ENCODE measurements at regions not wholly inside any gene's neighbourhood (a gene's known extent, or its start where the extent isn't known, plus 50 kb on each side); places are given as distances from the start of the nearest gene placed in this dataset.

- TF ChIP-seq ZNF138 (CRISPR knock-in tag; conservative IDR thresholded peaks at IDR 0.05) (no peak), FOXP1 (CRISPR knock-in tag; IDR thresholded peaks at IDR 0.05; ENCODE audit: borderline replicate concordance) (no peak), ZNF317 (CRISPR knock-in tag; IDR thresholded peaks at IDR 0.05; ENCODE audit: borderline replicate concordance, low read depth) (no peak), USF2 (CRISPR knock-in tag; IDR thresholded peaks at IDR 0.05) (no peak), MAX (CRISPR knock-in tag; IDR thresholded peaks at IDR 0.05) (no peak), ZNF121 (CRISPR knock-in tag; IDR thresholded peaks at IDR 0.05) (no peak), RELA (CRISPR knock-in tag; IDR thresholded peaks at IDR 0.05; ENCODE audit: borderline replicate concordance) (no peak), CBFB (CRISPR knock-in tag; IDR thresholded peaks at IDR 0.05; ENCODE audit: low read depth) (no peak), PRRX2 (CRISPR knock-in tag; IDR thresholded peaks at IDR 0.05) (no peak), JUN (CRISPR knock-in tag; IDR thresholded peaks at IDR 0.05) (no peak)
- TF ChIP-seq, protein P1, sequence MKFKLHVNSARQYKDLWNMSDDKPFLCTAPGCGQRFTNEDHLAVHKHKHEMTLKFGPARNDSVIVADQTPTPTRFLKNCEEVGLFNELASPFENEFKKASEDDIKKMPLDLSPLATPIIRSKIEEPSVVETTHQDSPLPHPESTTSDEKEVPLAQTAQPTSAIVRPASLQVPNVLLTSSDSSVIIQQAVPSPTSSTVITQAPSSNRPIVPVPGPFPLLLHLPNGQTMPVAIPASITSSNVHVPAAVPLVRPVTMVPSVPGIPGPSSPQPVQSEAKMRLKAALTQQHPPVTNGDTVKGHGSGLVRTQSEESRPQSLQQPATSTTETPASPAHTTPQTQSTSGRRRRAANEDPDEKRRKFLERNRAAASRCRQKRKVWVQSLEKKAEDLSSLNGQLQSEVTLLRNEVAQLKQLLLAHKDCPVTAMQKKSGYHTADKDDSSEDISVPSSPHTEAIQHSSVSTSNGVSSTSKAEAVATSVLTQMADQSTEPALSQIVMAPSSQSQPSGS (CRISPR knock-in tag; IDR thresholded peaks at IDR 0.05; ENCODE audit: borderline replicate concordance, low read depth), result no peak
Measured at GRCh38 chr15:95304151-95304946, 1026.2 kb upstream of the NR2F2 start (continued).

- H3K4me1 Mint-ChIP-seq, result no peaks in the 10 kb centered on the region
- ATAC-seq, result no peak
- no peak overlapping the region for H3K4me3 Mint-ChIP-seq
- H3K9me3 Mint-ChIP-seq, result peaks cover 4% of the 10 kb centered on the region; the same call in 1 of the 2 replicates
- no peak for DNase-seq (ENCODE audit: low spot score)
- no peak overlapping the region for H3K27ac Mint-ChIP-seq
- POLR2A ChIA-PET, result no interaction called here
- no peak for TF ChIP-seq ZNF232 (CRISPR knock-in tag; IDR thresholded peaks at IDR 0.05)
- TF ChIP-seq MXD4 (CRISPR knock-in tag; IDR thresholded peaks at IDR 0.05; ENCODE audit: borderline replicate concordance), result no peak
- no peak for TF ChIP-seq PRRX2 (CRISPR knock-in tag; IDR thresholded peaks at IDR 0.05)
- TF ChIP-seq, protein P2, sequence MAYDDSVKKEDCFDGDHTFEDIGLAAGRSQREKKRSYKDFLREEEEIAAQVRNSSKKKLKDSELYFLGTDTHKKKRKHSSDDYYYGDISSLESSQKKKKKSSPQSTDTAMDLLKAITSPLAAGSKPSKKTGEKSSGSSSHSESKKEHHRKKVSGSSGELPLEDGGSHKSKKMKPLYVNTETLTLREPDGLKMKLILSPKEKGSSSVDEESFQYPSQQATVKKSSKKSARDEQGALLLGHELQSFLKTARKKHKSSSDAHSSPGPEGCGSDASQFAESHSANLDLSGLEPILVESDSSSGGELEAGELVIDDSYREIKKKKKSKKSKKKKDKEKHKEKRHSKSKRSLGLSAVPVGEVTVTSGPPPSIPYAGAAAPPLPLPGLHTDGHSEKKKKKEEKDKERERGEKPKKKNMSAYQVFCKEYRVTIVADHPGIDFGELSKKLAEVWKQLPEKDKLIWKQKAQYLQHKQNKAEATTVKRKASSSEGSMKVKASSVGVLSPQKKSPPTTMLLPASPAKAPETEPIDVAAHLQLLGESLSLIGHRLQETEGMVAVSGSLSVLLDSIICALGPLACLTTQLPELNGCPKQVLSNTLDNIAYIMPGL (CRISPR knock-in tag; IDR thresholded peaks at IDR 0.05), result no peak
- no peak for TF ChIP-seq RELA (CRISPR knock-in tag; IDR thresholded peaks at IDR 0.05; ENCODE audit: borderline replicate concordance)
- H3K36me3 Mint-ChIP-seq, result no peaks in the 10 kb centered on the region
- no peaks in the 10 kb centered on the region for H3K27me3 Mint-ChIP-seq (ENCODE audit: low read depth)
- CTCF ChIA-PET, result no interaction called here
Measured at GRCh38 chr15:95304947-95305400, 1025.5 kb upstream of the NR2F2 start.

DNA sequence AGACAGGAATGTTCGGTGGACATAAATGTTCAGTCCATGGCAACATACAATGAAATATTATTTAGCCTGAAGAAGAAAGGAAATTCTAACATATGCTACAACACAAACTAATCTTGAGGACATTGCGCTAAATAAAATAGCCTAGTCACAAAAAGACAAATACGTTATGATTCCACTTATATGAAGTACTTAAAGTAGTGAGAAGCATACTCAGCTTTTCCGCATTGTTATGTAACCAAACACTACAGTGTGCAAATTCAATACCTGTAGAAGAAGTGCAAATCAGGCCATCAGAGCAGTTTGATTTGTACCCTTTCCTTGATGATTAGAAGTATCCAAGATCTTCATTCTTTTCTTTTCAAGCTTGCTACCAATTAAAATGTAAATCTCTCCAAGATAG, 1023.4 kb upstream of the NR2F2 start:
- ATAC-seq, result no peak
- Mint-ChIP-seq H3K9me3 (no peaks in the 10 kb centered on the region), H3K4me1 (no peaks in the 10 kb centered on the region), H3K4me3 (no peak overlapping the region), H3K36me3 (no peaks in the 10 kb centered on the region), H3K27ac (no peak overlapping the region), H3K27me3 (ENCODE audit: low read depth) (no peaks in the 10 kb centered on the region)
- ChIA-PET CTCF (no interaction called here), POLR2A (no interaction called here)
- DNase-seq (ENCODE audit: low spot score), result no peak
- TF ChIP-seq HMGA2 (CRISPR knock-in tag; IDR thresholded peaks at IDR 0.05) (no peak), NR3C1 (CRISPR knock-in tag; conservative IDR thresholded peaks at IDR 0.05; ENCODE audit: low read depth) (no peak), GTF2I (CRISPR knock-in tag; conservative IDR thresholded peaks at IDR 0.05) (no peak)
